SKM-1 treated with dmso at 0.1 percent for 144 hours (cell line): ENCODE measurements at regions not wholly inside any gene's neighbourhood (a gene's known extent, or its start where the extent isn't known, plus 50 kb on each side); places are given as distances from the start of the nearest gene placed in this dataset.

Experiments used
- DNase-seq: peaks from one replicate; lab custom pipeline; 2025; ENCODE audit not compliant: unreplicated experiment; lab: John Stamatoyannopoulos, UW

- DNase-seq = no peak
Measured at GRCh38 chr4:28518561-28519165, 1658.0 kb downstream of the STIM2 start.

GRCh38 chr4:28523681-28524190, 1663.1 kb downstream of the STIM2 start:
- no peak for DNase-seq

GRCh38 chr4:28536124-28536523, 1675.5 kb downstream of the STIM2 start:
- DNase-seq = no peak

- DNase-seq = no peak
Measured at GRCh38 chr4:28545986-28546385, 1685.3 kb downstream of the STIM2 start.

- DNase-seq = no peak
Measured at GRCh38 chr4:28548136-28548535, 1687.5 kb downstream of the STIM2 start.

- DNase-seq = no peak
Measured at GRCh38 chr4:28548594-28548993, 1688.0 kb downstream of the STIM2 start.

GRCh38 chr4:28555866-28556265, 1695.2 kb downstream of the STIM2 start:
- no peak for DNase-seq

GRCh38 chr4:28557755-28558154, 1697.1 kb downstream of the STIM2 start:
- DNase-seq = peak; percentile 70

- DNase-seq = no peak
Measured at GRCh38 chr4:28558895-28559294, 1698.3 kb downstream of the STIM2 start.

GRCh38 chr4:28562913-28563312, 1702.3 kb downstream of the STIM2 start:
- DNase-seq = no peak

- DNase-seq = no peak
Measured at GRCh38 chr4:28565396-28565795, 1704.8 kb downstream of the STIM2 start.

GRCh38 chr4:28600958-28601357, 1740.3 kb downstream of the STIM2 start:
- DNase-seq = no peak

- DNase-seq = no peak
Measured at GRCh38 chr4:28621591-28621990, 1761.0 kb downstream of the STIM2 start.

- no peak for DNase-seq
Measured at GRCh38 chr4:28636971-28637370, 1776.3 kb downstream of the STIM2 start.

- no peak for DNase-seq
Measured at GRCh38 chr4:28639747-28640146, 1779.1 kb downstream of the STIM2 start.

GRCh38 chr4:28654618-28655017, 1794.0 kb downstream of the STIM2 start:
- DNase-seq = no peak

- DNase-seq = no peak
Measured at GRCh38 chr4:28665306-28665705, 1804.7 kb downstream of the STIM2 start.

GRCh38 chr4:28675582-28675981, 1814.9 kb downstream of the STIM2 start:
- DNase-seq = no peak

- DNase-seq = no peak
Measured at GRCh38 chr4:28677808-28678207, 1817.2 kb downstream of the STIM2 start.

GRCh38 chr4:28682847-28683246, 1822.2 kb downstream of the STIM2 start:
- DNase-seq = no peak

GRCh38 chr4:28686618-28687017, 1826.0 kb downstream of the STIM2 start:
- DNase-seq = peak; percentile 30

- DNase-seq = no peak
Measured at GRCh38 chr4:28690890-28691289, 1830.2 kb downstream of the STIM2 start.

- DNase-seq = no peak
Measured at GRCh38 chr4:28702571-28702970, 1841.9 kb downstream of the STIM2 start.
